C4-2B (cell line): ENCODE measurements at regions not wholly inside any gene's neighbourhood (a gene's known extent, or its start where the extent isn't known, plus 50 kb on each side); places are given as distances from the start of the nearest gene placed in this dataset.

Experiments used
- ZFX ChIP-seq: fragments of 450-650 bp; IDR thresholded peaks from 2 replicates; pipeline ENCODE4 v1.6.1; 2017
- TF ChIP-seq, protein P1 (sequence below): fragments of 450-650 bp; conservative IDR thresholded peaks from 2 replicates; pipeline ENCODE4 v1.5.1; 2017; ENCODE audit warnings: mild to moderate bottlenecking

GRCh38 chr4:20504146-20504545 lies 196.1 kb upstream of the PACRGL start:
- TF ChIP-seq, protein P1, sequence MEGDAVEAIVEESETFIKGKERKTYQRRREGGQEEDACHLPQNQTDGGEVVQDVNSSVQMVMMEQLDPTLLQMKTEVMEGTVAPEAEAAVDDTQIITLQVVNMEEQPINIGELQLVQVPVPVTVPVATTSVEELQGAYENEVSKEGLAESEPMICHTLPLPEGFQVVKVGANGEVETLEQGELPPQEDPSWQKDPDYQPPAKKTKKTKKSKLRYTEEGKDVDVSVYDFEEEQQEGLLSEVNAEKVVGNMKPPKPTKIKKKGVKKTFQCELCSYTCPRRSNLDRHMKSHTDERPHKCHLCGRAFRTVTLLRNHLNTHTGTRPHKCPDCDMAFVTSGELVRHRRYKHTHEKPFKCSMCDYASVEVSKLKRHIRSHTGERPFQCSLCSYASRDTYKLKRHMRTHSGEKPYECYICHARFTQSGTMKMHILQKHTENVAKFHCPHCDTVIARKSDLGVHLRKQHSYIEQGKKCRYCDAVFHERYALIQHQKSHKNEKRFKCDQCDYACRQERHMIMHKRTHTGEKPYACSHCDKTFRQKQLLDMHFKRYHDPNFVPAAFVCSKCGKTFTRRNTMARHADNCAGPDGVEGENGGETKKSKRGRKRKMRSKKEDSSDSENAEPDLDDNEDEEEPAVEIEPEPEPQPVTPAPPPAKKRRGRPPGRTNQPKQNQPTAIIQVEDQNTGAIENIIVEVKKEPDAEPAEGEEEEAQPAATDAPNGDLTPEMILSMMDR: no peak
- no peak for TF ChIP-seq ZFX
